HG03565 (cell line): ENCODE measurements at regions not wholly inside any gene's neighbourhood (a gene's known extent, or its start where the extent isn't known, plus 50 kb on each side); places are given as distances from the start of the nearest gene placed in this dataset.
"Not testable (repeated sequence)": the region's sequence is repeated elsewhere in the genome, so short reads cannot be mapped to it uniquely, and the experiment has no call there.

Experiments
- ATAC-seq: cut with Tn5 transposase; IDR thresholded peaks from one replicate; pipeline ENCODE4 v1.9.1; 2021; ENCODE audit warnings: mild to moderate bottlenecking, moderate library complexity; ENCODE audit not compliant: unreplicated experiment

- ATAC-seq, result no peak
Measured at GRCh38 chr1:200257235-200257634, 152.6 kb downstream of the ZNF281 start.

GRCh38 chr1:200254602-200255001, 155.2 kb downstream of the ZNF281 start:
- not testable (repeated sequence) for ATAC-seq

DNA sequence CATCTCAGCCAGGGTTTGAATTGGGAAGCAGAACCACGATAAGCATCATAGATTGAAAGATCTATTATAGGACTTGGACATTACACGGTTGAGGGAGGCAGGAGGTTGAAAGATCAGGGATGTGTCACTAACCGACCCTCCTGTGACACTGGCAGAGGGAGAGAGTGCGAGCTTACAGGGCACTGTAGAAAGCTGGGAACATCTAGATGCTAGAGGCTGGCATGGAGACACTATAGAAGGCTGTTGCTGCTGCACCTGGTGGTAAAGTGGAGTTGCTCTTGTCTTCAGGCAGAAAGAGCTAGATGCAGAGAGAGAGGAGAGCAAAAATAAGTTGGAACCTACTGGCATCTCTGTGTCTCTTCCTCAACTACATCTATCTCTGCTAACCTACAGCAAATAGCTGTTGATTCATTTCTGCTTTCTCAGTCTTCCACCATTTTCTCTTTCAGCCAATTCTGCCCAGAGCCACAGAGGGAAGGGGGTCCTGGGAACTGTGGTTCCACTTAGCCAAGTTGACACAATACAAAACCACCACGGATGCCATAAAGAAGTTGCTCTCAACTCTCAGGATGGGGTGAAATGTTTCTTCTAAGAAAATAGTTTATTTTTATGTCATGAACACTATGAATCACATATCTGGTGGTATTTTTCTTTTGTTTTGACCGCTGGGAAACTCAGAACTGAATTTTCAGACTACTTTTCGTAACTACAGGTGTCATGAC, 155.9 kb downstream of the ZNF281 start:
- peak; percentile 49 for ATAC-seq

DNA sequence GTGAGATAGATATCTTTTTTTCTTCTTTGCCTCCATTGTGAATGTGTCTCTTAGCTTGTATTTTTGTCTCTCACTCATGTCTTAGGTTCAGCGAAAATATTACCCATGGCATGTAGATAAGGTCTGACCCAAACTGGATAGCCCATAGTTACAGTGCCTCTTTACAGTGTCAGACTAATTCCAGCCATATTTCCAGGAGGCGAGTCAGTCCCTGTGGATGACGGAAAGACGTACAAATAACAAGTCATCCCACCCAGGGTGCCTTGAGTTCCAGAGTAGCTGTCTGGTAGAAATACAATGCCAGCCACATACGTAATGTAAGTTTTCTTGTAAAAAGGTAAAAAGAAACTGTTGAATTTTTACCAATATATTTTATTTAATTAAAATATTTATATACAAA, 157.3 kb downstream of the ZNF281 start:
- ATAC-seq, result no peak

DNA sequence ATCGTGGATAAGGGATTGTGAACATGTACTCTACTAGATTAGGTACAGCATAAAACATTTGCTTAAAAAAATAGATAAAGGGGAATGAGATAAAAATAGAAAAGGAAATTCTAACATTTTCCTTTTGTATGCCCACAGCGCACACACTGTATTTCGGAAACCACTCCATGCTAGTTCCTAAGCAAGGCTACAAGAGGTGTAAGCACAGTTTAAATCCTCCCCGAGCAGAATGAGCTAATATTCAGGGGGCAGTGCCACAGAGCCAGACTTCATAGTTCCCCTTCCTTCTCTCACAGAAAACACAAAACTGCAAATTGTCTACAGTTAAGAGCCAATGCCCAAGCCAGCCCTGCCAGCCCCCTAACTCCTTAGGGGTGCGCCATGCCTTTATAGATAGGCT, 159.4 kb downstream of the ZNF281 start:
- ATAC-seq, result no peak

DNA sequence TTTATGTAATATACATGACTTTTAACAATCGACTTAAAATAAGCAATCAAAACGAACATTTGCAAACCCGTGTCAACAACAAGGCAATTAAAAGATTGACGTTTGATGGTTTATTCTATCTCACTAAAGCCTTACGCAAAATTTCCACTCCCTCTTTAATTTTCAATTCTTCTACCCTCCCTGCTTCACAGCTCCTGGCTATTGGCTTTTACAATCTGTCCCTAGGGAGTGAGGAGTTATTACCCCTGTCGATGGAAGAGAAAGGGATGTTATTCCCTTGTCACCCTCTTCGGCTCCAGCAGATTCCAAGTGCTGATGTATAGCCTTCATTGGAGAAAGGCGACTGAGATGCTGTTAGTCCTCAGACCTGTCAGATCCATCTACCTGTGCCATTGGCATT, 161.3 kb downstream of the ZNF281 start:
- ATAC-seq, result no peak

- no peak for ATAC-seq
Measured at GRCh38 chr1:200247518-200247917, 162.3 kb downstream of the ZNF281 start.

GRCh38 chr1:200245473-200245872, 164.4 kb downstream of the ZNF281 start:
- no peak for ATAC-seq

DNA sequence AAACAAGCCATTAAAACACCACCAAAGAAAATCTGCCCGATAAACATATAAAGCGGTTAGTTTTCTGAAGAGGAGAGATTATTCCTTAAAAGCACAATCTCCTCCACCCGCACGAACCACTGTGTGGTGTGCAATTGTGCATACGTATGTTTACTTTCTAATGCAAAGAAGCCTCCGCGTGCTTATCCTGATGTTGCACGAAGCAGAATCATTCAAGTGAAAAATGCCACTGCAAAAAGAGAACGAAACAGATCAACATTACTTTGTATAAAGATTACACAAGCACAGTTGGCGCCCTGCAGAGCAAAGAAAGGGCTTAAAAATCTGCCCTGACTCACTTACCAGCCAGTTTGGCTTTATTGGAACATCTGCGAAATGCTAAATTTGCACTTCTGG, 166.8 kb downstream of the ZNF281 start:
- ATAC-seq, result no peak

DNA sequence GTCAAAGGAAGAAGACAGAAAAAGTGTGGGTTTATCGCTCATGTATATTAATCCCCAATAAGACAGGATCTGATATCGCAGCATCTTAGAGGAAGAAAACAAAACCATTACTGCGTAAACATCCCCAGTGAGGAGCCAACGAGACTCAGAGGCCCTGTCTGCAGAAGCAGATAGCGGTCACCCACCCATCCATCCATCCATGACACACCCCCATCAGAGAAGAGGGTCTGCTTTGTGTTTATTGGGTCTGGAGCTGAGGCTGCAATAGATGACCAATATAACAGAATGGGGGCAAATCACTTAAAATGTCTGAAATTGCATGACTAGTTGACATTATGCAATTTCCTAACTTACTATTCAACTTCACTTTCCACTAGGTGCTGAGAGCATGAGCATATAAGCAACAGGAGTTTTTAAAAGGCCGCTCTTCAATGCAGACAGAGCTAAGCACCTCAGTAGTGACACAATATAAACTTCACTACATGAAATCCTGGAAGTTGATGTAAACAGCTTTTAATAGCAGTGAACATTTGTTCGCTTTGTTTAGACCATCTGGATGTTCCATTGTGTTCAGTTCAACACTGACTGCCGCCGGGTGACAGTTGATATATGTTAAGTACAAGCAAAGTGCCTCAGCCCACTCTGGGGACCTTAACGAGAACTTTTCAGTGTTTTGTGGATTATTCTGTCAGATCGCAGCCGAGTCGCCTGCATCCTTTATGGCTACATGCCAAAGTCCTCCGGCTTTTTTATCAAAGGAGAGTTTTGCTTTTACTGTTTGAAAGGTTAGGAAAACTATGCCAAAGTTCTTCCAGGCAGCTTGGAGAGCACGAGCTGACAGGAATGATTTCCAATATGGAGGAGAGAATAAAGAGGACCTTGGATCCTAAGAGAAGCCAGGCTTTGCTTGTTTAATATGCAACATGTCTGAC, 167.5 kb downstream of the ZNF281 start:
- no peak for ATAC-seq

DNA sequence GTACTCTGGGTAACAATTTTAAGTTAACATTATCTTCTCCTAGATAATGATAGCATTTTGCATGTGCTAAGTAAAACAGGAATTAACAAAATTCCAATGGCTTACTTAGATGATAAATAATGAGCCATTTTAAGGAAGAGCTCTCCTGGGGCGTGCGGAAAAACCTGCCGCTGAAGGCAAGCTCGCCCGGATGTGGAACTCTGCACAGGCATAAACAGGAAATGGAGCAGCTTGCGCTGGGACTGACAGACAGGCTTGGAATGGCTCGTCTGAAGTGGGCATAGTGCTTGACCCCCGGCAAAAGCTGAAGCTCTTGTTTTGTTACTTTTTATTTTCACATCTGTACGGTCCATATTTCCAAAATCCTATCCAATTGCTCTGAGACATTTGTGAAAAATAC, 169.2 kb downstream of the ZNF281 start:
- ATAC-seq, result no peak

DNA sequence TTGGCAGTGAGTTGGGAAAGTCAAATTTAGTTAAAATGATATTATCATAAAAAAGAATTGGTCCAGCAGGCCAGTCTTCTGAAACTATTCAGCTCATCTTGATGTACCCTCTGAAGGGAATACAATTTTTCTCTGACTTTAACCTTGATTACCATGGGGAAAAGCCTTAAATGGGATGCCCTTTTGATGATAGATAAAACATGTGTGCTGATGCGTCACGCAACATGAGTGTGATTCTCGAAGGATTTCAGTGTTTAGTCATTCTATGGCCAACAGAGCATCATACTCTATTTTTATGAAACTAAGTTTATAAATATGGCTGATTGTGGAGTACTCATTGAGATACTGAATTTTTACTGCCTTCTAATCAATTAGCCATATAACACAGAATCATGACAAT, 171.5 kb downstream of the ZNF281 start:
- ATAC-seq, result no peak

- ATAC-seq, result no peak
Measured at GRCh38 chr1:200237066-200237465, 172.8 kb downstream of the ZNF281 start.

DNA sequence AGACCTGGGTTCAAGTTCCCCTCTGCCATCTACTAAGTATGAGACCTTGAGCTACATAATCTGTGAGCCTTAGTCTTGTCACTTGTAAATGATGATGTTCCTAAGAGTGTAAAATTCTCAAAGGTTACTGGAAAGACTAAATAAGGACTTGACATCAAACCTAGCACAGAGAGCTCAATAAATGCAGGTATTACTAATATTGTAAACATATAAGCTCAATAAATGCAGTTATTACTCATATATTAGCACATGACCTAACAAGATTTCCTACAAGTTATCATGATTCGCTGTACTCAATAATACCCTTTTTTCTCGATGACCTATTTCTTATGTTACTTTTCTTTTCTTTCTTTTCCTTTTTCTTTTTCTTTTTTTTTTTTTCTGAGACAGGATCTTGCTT, 174.9 kb downstream of the ZNF281 start:
- ATAC-seq, result no peak

GRCh38 chr1:200233393-200233792, 176.4 kb downstream of the ZNF281 start:
- ATAC-seq, result no peak

DNA sequence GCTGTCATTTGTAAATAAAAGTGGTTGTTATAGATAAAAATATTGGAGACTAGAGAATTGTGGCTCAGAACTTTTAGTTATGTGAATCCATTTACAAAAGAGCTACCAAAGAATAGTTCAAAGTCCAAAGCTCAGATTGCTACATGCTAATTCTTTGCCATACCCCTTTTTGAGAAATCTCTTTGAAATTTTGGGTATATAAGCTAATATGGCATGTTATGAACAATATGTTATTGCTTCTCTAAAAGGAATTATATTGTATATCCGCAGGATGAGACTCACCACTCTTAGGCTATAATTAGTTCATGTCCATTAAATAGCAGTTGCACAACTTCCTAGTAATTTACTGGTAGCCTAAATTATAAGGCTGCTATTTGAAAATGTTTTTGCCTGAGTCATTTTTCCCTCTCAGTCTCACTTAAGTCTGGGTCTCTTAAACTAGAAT, 178.0 kb downstream of the ZNF281 start:
- no peak for ATAC-seq

GRCh38 chr1:200230671-200231070, 179.2 kb downstream of the ZNF281 start:
- no peak for ATAC-seq

GRCh38 chr1:200228486-200228885, 181.3 kb downstream of the ZNF281 start:
- no peak for ATAC-seq

DNA sequence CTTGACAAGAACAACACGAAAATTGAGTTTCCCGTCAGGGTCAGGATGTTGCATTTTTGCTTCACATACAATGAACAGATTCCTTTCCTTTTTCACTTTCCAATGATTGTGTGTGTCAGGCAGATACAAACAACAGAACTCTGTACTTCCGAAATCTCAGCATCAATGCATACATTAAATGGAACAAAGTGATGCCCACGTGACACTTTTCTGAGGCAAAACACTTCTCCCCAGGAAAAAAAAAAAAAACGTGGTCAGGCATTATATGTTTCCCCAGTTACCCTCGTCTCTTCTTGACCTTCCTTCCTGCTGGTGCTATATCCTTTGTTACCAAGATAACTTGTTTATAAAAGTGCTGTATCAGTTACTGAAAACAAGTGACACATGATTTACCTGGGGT, 181.8 kb downstream of the ZNF281 start:
- no peak for ATAC-seq
